ENCODE measurements at regions not wholly inside any gene's neighbourhood (a gene's known extent, or its start where the extent isn't known, plus 50 kb on each side); places are given as distances from the start of the nearest gene placed in this dataset.

DNA sequence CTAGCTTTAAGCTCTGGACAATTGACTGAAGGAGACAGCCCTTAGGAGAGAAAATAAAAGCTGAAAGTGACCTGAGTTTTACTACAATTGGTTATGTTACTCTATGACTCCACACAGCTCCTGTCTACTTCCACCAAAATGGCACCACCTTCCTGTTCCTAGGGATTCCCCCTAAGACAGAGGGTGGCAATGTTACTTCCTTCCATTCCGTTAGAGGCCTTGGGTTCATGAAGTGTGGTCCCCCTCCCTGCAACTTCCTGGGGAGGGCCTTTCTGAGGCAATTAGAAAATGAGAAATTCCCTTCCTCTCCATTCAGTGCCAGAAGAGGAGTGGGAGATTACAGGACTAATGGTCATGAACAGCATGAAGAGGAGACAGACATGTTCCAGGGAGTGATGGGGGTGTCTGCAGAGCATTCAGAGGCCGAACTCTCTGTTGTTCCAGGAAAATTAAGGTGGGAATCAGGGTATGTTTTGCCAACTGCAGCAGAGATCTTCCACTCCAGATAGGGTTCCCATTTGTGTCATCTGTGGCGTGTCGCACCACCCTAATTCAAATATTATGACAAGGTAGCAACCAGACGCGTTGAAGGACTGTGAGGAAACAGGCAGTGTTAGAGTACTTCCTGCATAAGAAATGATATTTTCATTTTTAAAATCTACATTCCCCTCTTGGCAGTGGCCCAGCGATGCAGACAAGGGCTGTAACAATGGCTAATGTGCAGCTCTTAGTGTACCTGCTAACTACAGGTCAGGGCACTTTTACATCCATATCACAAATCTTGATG, 53.1 kb upstream of the TRIM67 start:
- TF ChIP-seq, protein P1, sequence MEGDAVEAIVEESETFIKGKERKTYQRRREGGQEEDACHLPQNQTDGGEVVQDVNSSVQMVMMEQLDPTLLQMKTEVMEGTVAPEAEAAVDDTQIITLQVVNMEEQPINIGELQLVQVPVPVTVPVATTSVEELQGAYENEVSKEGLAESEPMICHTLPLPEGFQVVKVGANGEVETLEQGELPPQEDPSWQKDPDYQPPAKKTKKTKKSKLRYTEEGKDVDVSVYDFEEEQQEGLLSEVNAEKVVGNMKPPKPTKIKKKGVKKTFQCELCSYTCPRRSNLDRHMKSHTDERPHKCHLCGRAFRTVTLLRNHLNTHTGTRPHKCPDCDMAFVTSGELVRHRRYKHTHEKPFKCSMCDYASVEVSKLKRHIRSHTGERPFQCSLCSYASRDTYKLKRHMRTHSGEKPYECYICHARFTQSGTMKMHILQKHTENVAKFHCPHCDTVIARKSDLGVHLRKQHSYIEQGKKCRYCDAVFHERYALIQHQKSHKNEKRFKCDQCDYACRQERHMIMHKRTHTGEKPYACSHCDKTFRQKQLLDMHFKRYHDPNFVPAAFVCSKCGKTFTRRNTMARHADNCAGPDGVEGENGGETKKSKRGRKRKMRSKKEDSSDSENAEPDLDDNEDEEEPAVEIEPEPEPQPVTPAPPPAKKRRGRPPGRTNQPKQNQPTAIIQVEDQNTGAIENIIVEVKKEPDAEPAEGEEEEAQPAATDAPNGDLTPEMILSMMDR (IDR thresholded peaks at IDR 0.05; ENCODE audit: unreplicated experiment) = no peak
- Mint-ChIP-seq H3K4me1 (ENCODE audit: low read depth) (peaks cover 14% of the 10 kb centered on the region), H3K27me3 (peaks cover 7% of the 10 kb centered on the region), H3K9me3 (ENCODE audit: low read depth) (peaks cover 3% of the 10 kb centered on the region), H3K27ac (no peak overlapping the region), H3K36me3 (ENCODE audit: insufficient read depth) (no peaks in the 10 kb centered on the region), H3K4me3 (ENCODE audit: low read depth) (no peak overlapping the region)
- DNase-seq (ENCODE audit: low spot score, unreplicated experiment) = no peak

DNA sequence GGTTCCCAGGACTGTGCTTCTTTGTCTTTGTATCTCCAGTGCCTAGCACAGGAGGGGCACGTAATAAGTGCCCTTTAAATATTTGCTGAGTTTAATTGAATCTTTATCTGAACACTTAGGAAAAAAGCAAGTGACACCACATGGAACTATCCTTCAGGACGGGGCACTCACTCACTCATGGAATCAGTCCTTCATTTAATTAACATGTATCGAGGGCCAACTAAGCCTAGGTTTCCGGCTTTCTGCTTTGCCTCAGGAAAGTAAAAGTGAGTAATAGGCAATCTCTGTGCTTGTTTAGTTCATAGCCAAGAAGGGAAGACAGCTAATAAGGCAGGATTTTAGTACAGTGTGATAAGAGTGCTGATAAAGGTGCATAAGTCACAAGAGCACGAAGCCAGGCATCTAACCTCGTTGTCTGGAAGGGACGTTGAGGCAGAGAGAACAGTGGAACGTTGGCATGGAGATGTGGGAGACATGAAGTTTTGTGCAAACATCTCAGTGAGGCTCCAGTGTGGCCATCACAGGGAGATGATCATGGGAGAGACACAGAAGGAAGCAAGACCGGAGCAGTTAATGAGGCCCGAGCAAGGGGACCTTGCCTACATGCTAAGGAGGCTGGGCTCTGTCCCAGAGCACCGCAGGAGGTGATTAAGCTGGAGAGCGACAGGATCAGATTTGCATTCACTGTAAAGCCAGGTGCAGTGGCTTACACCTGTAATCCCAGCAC, 54.1 kb upstream of the TRIM67 start:
- no peak overlapping the region for H3K4me3 Mint-ChIP-seq (ENCODE audit: low read depth)
- H3K27me3 Mint-ChIP-seq = peaks cover 7% of the 10 kb centered on the region
- DNase-seq (ENCODE audit: low spot score, unreplicated experiment) = no peak
- peaks cover 3% of the 10 kb centered on the region for H3K9me3 Mint-ChIP-seq (ENCODE audit: low read depth)
- H3K36me3 Mint-ChIP-seq (ENCODE audit: insufficient read depth) = no peaks in the 10 kb centered on the region
- no peak overlapping the region for H3K27ac Mint-ChIP-seq
- H3K4me1 Mint-ChIP-seq (ENCODE audit: low read depth) = peaks cover 14% of the 10 kb centered on the region
- TF ChIP-seq, protein P1 (IDR thresholded peaks at IDR 0.05; ENCODE audit: unreplicated experiment) = no peak

DNA sequence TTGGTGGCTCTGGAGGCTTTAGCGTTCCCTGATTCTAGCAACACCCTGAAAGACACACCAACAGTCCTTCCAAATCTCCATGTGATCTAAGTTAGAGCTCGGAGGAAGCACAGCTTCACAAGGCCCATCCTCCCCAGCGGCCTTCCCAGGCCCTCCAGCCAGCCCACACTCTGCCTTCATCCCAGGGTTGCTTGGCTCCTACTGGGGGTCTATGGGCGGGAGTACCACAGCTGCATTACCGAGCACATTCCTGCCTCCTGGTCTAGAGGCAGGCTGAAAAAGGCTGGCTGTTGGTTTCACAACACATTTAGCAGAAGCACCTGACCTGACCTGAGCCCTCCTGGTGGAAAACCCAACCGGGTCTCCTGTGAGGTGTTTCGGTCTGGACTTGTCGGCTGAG, 54.7 kb upstream of the TRIM67 start:
- peaks cover 14% of the 10 kb centered on the region for H3K4me1 Mint-ChIP-seq (ENCODE audit: low read depth)
- peaks cover 10% of the 10 kb centered on the region for H3K27me3 Mint-ChIP-seq
- DNase-seq (ENCODE audit: low spot score, unreplicated experiment) = no peak
- H3K27ac Mint-ChIP-seq = no peak overlapping the region
- H3K4me3 Mint-ChIP-seq (ENCODE audit: low read depth) = no peak overlapping the region
- H3K36me3 Mint-ChIP-seq (ENCODE audit: insufficient read depth) = no peaks in the 10 kb centered on the region
- peaks cover 3% of the 10 kb centered on the region for H3K9me3 Mint-ChIP-seq (ENCODE audit: low read depth)
- TF ChIP-seq, protein P1 (IDR thresholded peaks at IDR 0.05; ENCODE audit: unreplicated experiment) = no peak

DNA sequence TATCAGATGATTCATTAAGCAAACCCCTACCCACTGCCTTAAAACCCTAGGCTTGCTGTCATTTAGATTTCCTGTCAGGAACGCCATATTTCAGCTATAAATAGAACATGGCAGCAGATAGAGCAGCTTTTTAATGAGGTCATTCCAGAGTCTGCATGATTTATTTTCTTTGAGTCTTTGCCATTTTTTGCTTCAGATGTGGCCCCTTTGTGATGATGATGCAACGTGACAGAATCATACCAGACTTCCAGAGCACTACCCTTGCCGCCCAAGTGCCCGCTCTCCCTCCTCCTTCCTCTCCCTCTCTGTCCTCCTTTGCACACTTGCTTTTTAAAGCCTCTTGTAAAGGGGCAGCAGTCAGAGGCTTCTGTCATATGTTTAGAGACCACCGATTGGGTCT, 55.5 kb upstream of the TRIM67 start:
- DNase-seq (ENCODE audit: low spot score, unreplicated experiment) = no peak
- H3K4me3 Mint-ChIP-seq (ENCODE audit: low read depth) = no peak overlapping the region
- H3K27ac Mint-ChIP-seq = no peak overlapping the region
- no peaks in the 10 kb centered on the region for H3K9me3 Mint-ChIP-seq (ENCODE audit: low read depth)
- peaks cover 14% of the 10 kb centered on the region for H3K4me1 Mint-ChIP-seq (ENCODE audit: low read depth)
- H3K36me3 Mint-ChIP-seq (ENCODE audit: insufficient read depth) = no peaks in the 10 kb centered on the region
- TF ChIP-seq, protein P1 (IDR thresholded peaks at IDR 0.05; ENCODE audit: unreplicated experiment) = no peak
- peaks cover 7% of the 10 kb centered on the region for H3K27me3 Mint-ChIP-seq

DNA sequence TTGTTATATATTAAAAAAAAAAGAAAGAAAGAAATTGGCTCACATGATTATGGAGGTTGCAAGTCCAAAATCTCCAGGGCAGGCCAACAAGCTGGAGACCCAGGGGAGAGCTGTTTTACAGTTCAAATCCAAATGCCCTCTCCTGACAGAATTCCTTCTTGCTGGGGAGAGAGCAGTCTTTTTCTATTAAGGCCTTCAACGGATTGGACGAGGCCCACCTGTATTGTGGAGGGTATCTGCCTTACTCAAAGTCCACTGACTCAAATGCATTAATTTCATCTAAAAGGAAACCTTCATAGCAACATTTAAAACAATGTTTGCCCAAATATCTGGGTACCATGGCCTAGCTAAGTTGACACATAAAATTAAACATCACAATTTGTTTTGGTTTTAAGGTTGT, 56.9 kb upstream of the TRIM67 start:
- DNase-seq (ENCODE audit: low spot score, unreplicated experiment) = no peak
- TF ChIP-seq, protein P1 (IDR thresholded peaks at IDR 0.05; ENCODE audit: unreplicated experiment) = no peak
- H3K4me1 Mint-ChIP-seq (ENCODE audit: low read depth) = peaks cover 14% of the 10 kb centered on the region
- no peaks in the 10 kb centered on the region for H3K9me3 Mint-ChIP-seq (ENCODE audit: low read depth)
- no peak overlapping the region for H3K4me3 Mint-ChIP-seq (ENCODE audit: low read depth)
- H3K27me3 Mint-ChIP-seq = peaks cover 7% of the 10 kb centered on the region
- no peak overlapping the region for H3K27ac Mint-ChIP-seq
- H3K36me3 Mint-ChIP-seq (ENCODE audit: insufficient read depth) = no peaks in the 10 kb centered on the region

All from progenitor cell of endocrine pancreas (in vitro differentiated cells).